Right lobe of liver (tissue), 6 donors: ENCODE measurements at regions not wholly inside any gene's neighbourhood (a gene's known extent, or its start where the extent isn't known, plus 50 kb on each side); places are given as distances from the start of the nearest gene placed in this dataset.

Source experiments
- ATAC-seq, 4 donors: fragments of 200-7000 bp; cut with Tn5 transposase; one replicate each; pipeline ENCODE4 v1.9.1; 2020; ENCODE audit warnings: mild to moderate bottlenecking in 4 of 4, moderate library complexity in 4 of 4
- DNase-seq, 3 donors: peaks; one replicate each; pipeline ENCODE4 v3.0.0-alpha.2; 2020
- H3K27ac ChIP-seq, 3 donors: fragments of 200-600 bp; one replicate each; pipeline ENCODE4 v1.8.0; 2022
- H3K27me3 ChIP-seq, 2 donors: fragments of 200-600 bp; one replicate each; pipeline ENCODE4 v1.8.0; 2022
- H3K36me3 ChIP-seq, 4 donors: fragments of 200-600 bp; sonication (generic) in 1 of 4; one replicate each; pipeline versions ENCODE4 v1.5.1 to v1.8.0; 2017 to 2022; ENCODE audit warnings: control low read depth in 1 of 4
- H3K4me1 ChIP-seq, 4 donors: fragments of 200-600 bp; sonication (generic) in 1 of 4; one replicate each; pipeline versions ENCODE4 v1.5.1 to v1.8.0; 2017 to 2022; ENCODE audit warnings: control low read depth in 1 of 4
- H3K4me3 ChIP-seq, 3 donors: fragments of 200-600 bp; one replicate each; pipeline ENCODE4 v1.8.0; 2022
- H3K9me3 ChIP-seq, 4 donors: fragments of 200-600 bp; sonication (generic) in 1 of 4; one replicate each; pipeline versions ENCODE4 v1.5.1 to v1.8.0; 2017 to 2022; ENCODE audit warnings: control low read depth in 1 of 4
- POLR2A ChIP-seq: fragments of 450-650 bp; IDR thresholded peaks from one replicate; pipeline ENCODE4 v1.6.1; 2017; ENCODE audit warnings: antibody characterized with exemption, mild to moderate bottlenecking
- WGBS: methylation state at CpG from one replicate; pipeline ENCODE4 v1.1.6; 2018; ENCODE audit warnings: low coverage, low lambda C conversion rate; ENCODE audit not compliant: insufficient coverage; ENCODE audit errors: missing lambda C conversion rate; 5-methylcytosine and 5-hydroxymethylcytosine counted together
- intact Hi-C, 2 donors: fragments of 100-400 bp; cut with DNase I; formaldehyde crosslinking; loops; one replicate each; pipeline versions ENCODE4 v1.11.2 to v1.14.1; 2022
- TF ChIP-seq, protein P1 (sequence below), 4 donors: fragments of 200-600 bp in 3 of 4; fragments of 450-650 bp in 1 of 4; IDR thresholded peaks; one replicate each; pipeline versions ENCODE4 v1.5.1 to v1.8.0; 2016 to 2022; ENCODE audit warnings: antibody characterized with exemption in 4 of 4, mild to moderate bottlenecking in 2 of 4
- donor health status: DM: no; HTN: yes; CAD: no.
- donor health status: DM: no; HTN: no; CAD: no.
- donor health status: DM: no; HTN: no; CAD: no.
- donor health status: DM: no; HTN: yes; CAD: no.
- donor health status: DM: no; HTN: yes; CAD: no.

DNA sequence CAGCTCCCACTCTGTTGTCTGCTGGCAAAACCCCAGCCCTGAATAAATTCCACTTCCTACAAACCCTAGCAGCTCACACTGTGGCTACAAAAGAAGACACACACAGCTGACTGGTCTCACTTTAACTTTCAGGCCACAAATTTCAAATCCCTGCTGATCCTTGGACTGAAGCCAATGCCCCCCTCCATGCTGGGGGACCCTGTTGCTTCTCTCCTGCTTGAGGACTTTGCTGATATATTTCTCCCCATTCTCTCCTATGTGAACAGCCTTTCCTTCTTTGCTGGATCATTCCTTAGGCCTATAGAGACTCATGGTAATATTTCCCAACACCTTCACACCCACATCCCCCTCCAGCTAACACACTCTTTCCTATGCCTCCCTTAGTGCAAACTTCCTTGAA lies 79.6 kb upstream of the ADRA1B start:
- H3K27ac ChIP-seq, result no peak overlapping the region
- no peak for DNase-seq
- ATAC-seq, result no peak
- H3K4me1 ChIP-seq, result no peaks in the 10 kb centered on the region
- intact Hi-C loops, result no loop called here
- no peaks in the 10 kb centered on the region for H3K36me3 ChIP-seq
- H3K27me3 ChIP-seq, result no peaks in the 10 kb centered on the region
- H3K4me3 ChIP-seq, result no peak overlapping the region
- TF ChIP-seq, protein P1, sequence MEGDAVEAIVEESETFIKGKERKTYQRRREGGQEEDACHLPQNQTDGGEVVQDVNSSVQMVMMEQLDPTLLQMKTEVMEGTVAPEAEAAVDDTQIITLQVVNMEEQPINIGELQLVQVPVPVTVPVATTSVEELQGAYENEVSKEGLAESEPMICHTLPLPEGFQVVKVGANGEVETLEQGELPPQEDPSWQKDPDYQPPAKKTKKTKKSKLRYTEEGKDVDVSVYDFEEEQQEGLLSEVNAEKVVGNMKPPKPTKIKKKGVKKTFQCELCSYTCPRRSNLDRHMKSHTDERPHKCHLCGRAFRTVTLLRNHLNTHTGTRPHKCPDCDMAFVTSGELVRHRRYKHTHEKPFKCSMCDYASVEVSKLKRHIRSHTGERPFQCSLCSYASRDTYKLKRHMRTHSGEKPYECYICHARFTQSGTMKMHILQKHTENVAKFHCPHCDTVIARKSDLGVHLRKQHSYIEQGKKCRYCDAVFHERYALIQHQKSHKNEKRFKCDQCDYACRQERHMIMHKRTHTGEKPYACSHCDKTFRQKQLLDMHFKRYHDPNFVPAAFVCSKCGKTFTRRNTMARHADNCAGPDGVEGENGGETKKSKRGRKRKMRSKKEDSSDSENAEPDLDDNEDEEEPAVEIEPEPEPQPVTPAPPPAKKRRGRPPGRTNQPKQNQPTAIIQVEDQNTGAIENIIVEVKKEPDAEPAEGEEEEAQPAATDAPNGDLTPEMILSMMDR (IDR thresholded peaks at IDR 0.05), result no peak
- TF ChIP-seq POLR2A, result no peak
- H3K9me3 ChIP-seq, result no peaks in the 10 kb centered on the region

DNA sequence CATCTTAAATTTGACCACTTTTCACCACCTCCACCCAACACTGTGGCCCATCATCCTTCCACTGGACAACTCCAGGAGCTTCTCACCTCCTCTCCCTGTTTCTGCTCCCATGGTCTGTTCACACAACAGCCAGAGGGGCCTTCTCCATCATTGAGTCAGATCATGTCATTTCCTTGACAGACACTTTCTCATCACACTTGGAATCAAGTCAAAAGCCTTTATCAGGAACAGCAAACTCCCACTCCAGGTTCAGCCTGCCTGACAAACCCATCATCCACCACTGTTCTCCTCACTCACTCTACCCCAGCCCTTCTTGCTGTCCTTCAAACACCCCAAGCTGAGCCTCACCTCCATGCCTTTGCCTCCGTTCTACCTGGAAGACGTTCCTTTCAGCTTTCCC lies 78.4 kb upstream of the ADRA1B start:
- WGBS, result 72% methylated on average over 2 of the region's 2 CpGs

DNA sequence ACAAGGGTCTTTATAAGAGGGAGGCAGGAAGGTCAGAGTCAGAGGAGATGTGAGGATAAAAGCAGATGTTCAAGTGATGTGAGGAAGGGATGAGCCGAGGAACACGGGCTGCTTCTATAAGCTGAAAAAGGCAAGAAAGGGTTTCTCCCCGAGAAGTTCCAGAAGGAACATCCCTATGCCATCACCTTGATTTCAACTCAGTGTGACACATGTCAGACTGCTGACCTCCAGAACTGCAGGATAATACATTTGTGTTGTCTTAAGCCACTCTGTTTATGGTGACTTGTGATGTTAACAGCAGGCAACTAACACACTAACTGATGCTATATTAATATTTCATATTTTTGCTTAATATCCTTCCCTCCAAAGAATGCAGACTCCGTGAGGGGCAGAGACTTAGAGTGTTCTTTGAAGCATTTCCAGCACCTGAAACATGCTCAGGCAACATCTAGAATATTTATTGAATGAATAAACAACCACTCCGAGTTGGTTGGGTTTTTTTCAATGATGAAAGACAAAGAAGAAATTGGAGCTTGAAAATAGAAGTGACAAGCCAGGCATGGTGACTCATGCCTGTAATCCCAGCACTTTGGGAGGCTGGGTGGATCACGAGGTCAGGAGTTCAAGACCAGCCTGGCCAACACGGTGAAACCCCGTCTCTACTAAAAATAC lies 77.6 kb upstream of the ADRA1B start:
- 70% methylated on average over 8 of the region's 8 CpGs for WGBS
- Histone ChIP-seq H3K9me3 (no peaks in the 10 kb centered on the region), H3K27me3 (no peaks in the 10 kb centered on the region), H3K36me3 (no peaks in the 10 kb centered on the region), H3K4me3 (no peak overlapping the region), H3K27ac (no peak overlapping the region), H3K4me1 (no peaks in the 10 kb centered on the region)
- no peak for ATAC-seq
- intact Hi-C loops, result no loop called here
- no peak for DNase-seq
- no peak for TF ChIP-seq POLR2A
- TF ChIP-seq, protein P1 (IDR thresholded peaks at IDR 0.05), result no peak

More for the DNA sequence above, 78.4 kb upstream of the ADRA1B start:
- no peak for TF ChIP-seq POLR2A
- Histone ChIP-seq H3K9me3 (no peaks in the 10 kb centered on the region), H3K27me3 (no peaks in the 10 kb centered on the region), H3K4me1 (no peaks in the 10 kb centered on the region), H3K27ac (no peak overlapping the region), H3K36me3 (no peaks in the 10 kb centered on the region), H3K4me3 (no peak overlapping the region)
- ATAC-seq, result no peak
- intact Hi-C loops, result no loop called here
- no peak for DNase-seq

GRCh38 chr5:159844267-159845121 lies 71.8 kb upstream of the ADRA1B start:
- TF ChIP-seq POLR2A, result no peak
- TF ChIP-seq, protein P1 (IDR thresholded peaks at IDR 0.05), result no peak
- Histone ChIP-seq H3K27ac (no peak overlapping the region), H3K27me3 (no peaks in the 10 kb centered on the region), H3K36me3 (no peaks in the 10 kb centered on the region), H3K4me3 (no peak overlapping the region), H3K4me1 (no peaks in the 10 kb centered on the region), H3K9me3 (no peaks in the 10 kb centered on the region)
- DNase-seq, result no peak
- intact Hi-C loops, result no loop called here
- 100% methylated on average over 1 of the region's 1 CpG for WGBS
- ATAC-seq, result no peak

DNA sequence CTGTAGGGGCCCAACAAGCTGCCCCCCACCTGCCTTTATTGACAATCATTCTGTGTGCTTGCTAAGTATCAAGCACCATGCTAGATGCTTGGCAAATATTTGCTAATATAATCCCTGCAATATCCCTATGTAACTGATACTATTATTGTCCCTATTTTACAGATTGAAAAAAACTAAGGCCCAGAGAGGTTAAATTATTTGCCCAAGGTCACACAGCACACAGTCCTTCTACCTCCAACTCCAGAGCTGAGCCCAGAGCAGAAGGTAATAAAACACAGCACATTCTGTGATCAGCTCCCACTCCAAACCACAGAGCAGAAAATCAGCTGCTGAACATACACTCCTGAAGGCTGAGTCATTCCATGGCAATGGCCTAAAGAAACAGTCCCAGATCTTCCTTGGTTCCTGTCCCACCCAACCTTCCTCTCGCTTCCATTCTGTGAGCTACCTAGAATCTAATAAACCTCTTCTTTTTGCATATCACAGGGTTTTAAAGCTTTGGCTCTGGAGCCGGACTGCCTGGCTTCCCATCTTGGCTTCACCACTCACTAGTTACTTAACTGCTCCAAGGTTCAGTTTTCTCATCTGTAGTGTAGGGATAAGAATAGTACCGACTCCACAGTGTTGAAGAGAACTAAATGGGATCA lies 66.7 kb upstream of the ADRA1B start:
- 78% methylated on average over 3 of the region's 3 CpGs for WGBS
- Histone ChIP-seq H3K27ac (no peak overlapping the region), H3K4me1 (no peaks in the 10 kb centered on the region), H3K36me3 (no peaks in the 10 kb centered on the region), H3K27me3 (no peaks in the 10 kb centered on the region), H3K4me3 (no peak overlapping the region), H3K9me3 (no peaks in the 10 kb centered on the region)
- ATAC-seq (no peak), DNase-seq (no peak)
- no peak for TF ChIP-seq POLR2A
- intact Hi-C loops, result no loop called here
